Bronchial epithelial cell (primary cell): ENCODE measurements at regions not wholly inside any gene's neighbourhood (a gene's known extent, or its start where the extent isn't known, plus 50 kb on each side); places are given as distances from the start of the nearest gene placed in this dataset.

Experiments used
- DNase-seq: peaks from one replicate; pipeline ENCODE4 v3.0.0-alpha.2; 2010; ENCODE audit warnings: low read depth
- FAIRE-seq: peaks from 2 replicates; lab custom pipeline; 2011; peaks lifted over from hg19 to GRCh38; lab: Jason Lieb, UNC
- H3K27me3 ChIP-seq: 2 replicates; pipeline ENCODE4 v1.5.1; 2011; ENCODE audit warnings: low read length; ENCODE audit not compliant: control insufficient read depth, insufficient read depth
- H3K36me3 ChIP-seq: 2 replicates; pipeline ENCODE4 v1.5.1; 2011; ENCODE audit warnings: low read length; ENCODE audit not compliant: control insufficient read depth, insufficient read depth
- H3K4me3 ChIP-seq: 2 replicates; pipeline ENCODE4 v1.5.1; 2011; ENCODE audit warnings: mild to moderate bottlenecking, low read depth, low read length, control low read depth
- CTCF ChIP-seq: IDR thresholded peaks from 2 replicates; pipeline ENCODE4 v1.5.1; 2011; ENCODE audit warnings: mild to moderate bottlenecking, moderate library complexity, low read length, control low read depth, inconsistent platforms; ENCODE audit not compliant: insufficient read depth, severe bottlenecking

- no peaks in the 10 kb centered on the region for H3K36me3 ChIP-seq
- no peak for TF ChIP-seq CTCF
- FAIRE-seq (no peak), DNase-seq (no peak)
- no peaks in the 10 kb centered on the region for H3K27me3 ChIP-seq
- no peak overlapping the region for H3K4me3 ChIP-seq
Observed at GRCh38 chr2:175829741-175830140, 172.3 kb downstream of the LNPK start.

- Histone ChIP-seq H3K4me3 (no peak overlapping the region), H3K36me3 (no peaks in the 10 kb centered on the region), H3K27me3 (no peaks in the 10 kb centered on the region)
- TF ChIP-seq CTCF = no peak
- DNase-seq (no peak), FAIRE-seq (no peak)
Observed at GRCh38 chr2:175827856-175828255, 174.2 kb downstream of the LNPK start.

- Histone ChIP-seq H3K36me3 (no peaks in the 10 kb centered on the region), H3K4me3 (no peak overlapping the region), H3K27me3 (no peaks in the 10 kb centered on the region)
- no peak for TF ChIP-seq CTCF
- DNase-seq (no peak), FAIRE-seq (no peak)
Observed at GRCh38 chr2:175824243-175824642, 177.8 kb downstream of the LNPK start.

- no peak for FAIRE-seq
- no peaks in the 10 kb centered on the region for H3K36me3 ChIP-seq
- H3K4me3 ChIP-seq = no peak overlapping the region
- DNase-seq = no peak
- no peaks in the 10 kb centered on the region for H3K27me3 ChIP-seq
- no peak for TF ChIP-seq CTCF
Observed at GRCh38 chr2:175823707-175824073, 178.4 kb downstream of the LNPK start.

GRCh38 chr2:175823002-175823706 is 178.9 kb downstream of the LNPK start:
- Histone ChIP-seq H3K36me3 (no peaks in the 10 kb centered on the region), H3K27me3 (no peaks in the 10 kb centered on the region), H3K4me3 (no peak overlapping the region)
- no peak for TF ChIP-seq CTCF
- FAIRE-seq (peak; percentile 70), DNase-seq (no peak)

- H3K27me3 ChIP-seq = no peaks in the 10 kb centered on the region
- H3K36me3 ChIP-seq = no peaks in the 10 kb centered on the region
- FAIRE-seq (no peak), DNase-seq (peak; percentile 48)
- no peak for TF ChIP-seq CTCF
- no peak overlapping the region for H3K4me3 ChIP-seq
Observed at GRCh38 chr2:175817221-175817620, 184.8 kb downstream of the LNPK start.
